NCI-H2107 (cell line): ENCODE measurements at regions not wholly inside any gene's neighbourhood (a gene's known extent, or its start where the extent isn't known, plus 50 kb on each side); places are given as distances from the start of the nearest gene placed in this dataset.

Source experiments
- DNase-seq: peaks from one replicate; lab custom pipeline; 2025; lab: John Stamatoyannopoulos, UW

- DNase-seq: no peak
Observed at GRCh38 chr6:93083337-93084230, 335.8 kb downstream of the EPHA7 start.

- no peak for DNase-seq
Observed at GRCh38 chr6:93081901-93082300, 337.5 kb downstream of the EPHA7 start.

GRCh38 chr6:93079061-93079460 is 340.3 kb downstream of the EPHA7 start:
- no peak for DNase-seq

- DNase-seq: no peak
Observed at GRCh38 chr6:93073811-93074210, 345.5 kb downstream of the EPHA7 start.

- no peak for DNase-seq
Observed at GRCh38 chr6:93069856-93070255, 349.5 kb downstream of the EPHA7 start.

GRCh38 chr6:93059911-93060310 is 359.4 kb downstream of the EPHA7 start:
- DNase-seq: peak; percentile 21

GRCh38 chr6:93057584-93057983 is 361.8 kb downstream of the EPHA7 start:
- DNase-seq: no peak

- no peak for DNase-seq
Observed at GRCh38 chr6:93048381-93048780, 371.0 kb downstream of the EPHA7 start.

GRCh38 chr6:93047033-93047432 is 372.3 kb downstream of the EPHA7 start:
- DNase-seq: no peak

- DNase-seq: no peak
Observed at GRCh38 chr6:93045156-93045555, 374.2 kb downstream of the EPHA7 start.

- DNase-seq: no peak
Observed at GRCh38 chr6:93040375-93040774, 379.0 kb downstream of the EPHA7 start.

- no peak for DNase-seq
Observed at GRCh38 chr6:93036835-93037234, 382.5 kb downstream of the EPHA7 start.

GRCh38 chr6:93035756-93036155 is 383.6 kb downstream of the EPHA7 start:
- DNase-seq: no peak

- no peak for DNase-seq
Observed at GRCh38 chr6:93021235-93021915, 398.0 kb downstream of the EPHA7 start.

GRCh38 chr6:93017626-93018025 is 401.7 kb downstream of the EPHA7 start:
- no peak for DNase-seq

GRCh38 chr6:93017213-93017612 is 402.1 kb downstream of the EPHA7 start:
- no peak for DNase-seq

- DNase-seq: no peak
Observed at GRCh38 chr6:93013054-93013453, 406.3 kb downstream of the EPHA7 start.

- DNase-seq: no peak
Observed at GRCh38 chr6:93008375-93008774, 411.0 kb downstream of the EPHA7 start.

- DNase-seq: no peak
Observed at GRCh38 chr6:92989656-92990055, 429.7 kb downstream of the EPHA7 start.

- no peak for DNase-seq
Observed at GRCh38 chr6:92979281-92979680, 440.1 kb downstream of the EPHA7 start.

- DNase-seq: no peak
Observed at GRCh38 chr6:92977018-92977417, 442.3 kb downstream of the EPHA7 start.

- DNase-seq: no peak
Observed at GRCh38 chr6:92967362-92967761, 452.0 kb downstream of the EPHA7 start.

GRCh38 chr6:92962846-92963245 is 456.5 kb downstream of the EPHA7 start:
- no peak for DNase-seq
